ENCODE measurements at regions not wholly inside any gene's neighbourhood (a gene's known extent, or its start where the extent isn't known, plus 50 kb on each side); places are given as distances from the start of the nearest gene placed in this dataset.
A peak's percentile ranks its signal among the peaks of the same experiment; 100 is the strongest.
"Not testable (repeated sequence)": the region's sequence is repeated elsewhere in the genome, so short reads cannot be mapped to it uniquely, and the experiment has no call there.

DNA sequence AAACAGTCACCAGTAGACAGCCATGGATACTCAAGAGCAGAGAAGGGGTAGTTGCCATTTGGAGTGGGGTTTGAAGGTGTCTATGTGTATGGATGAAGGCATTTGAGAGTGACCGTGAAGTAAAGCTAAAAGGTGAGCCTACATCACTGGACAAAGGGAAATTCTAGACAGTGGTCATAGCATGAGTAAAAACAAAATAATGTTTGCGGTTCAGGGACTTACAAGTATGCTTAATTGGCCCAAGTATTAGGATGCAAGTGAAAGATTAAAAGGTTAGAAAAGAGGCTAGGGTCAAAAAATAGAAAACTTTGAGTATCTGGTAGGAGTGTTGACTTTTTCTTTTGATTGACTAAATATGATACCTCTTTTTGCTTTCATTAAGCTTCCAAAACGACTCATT is 238.1 kb upstream of the SLC8A1 start:
- peaks cover 0 to 18% (median 9%) of the 10 kb centered on the region in 4 donors for H3K4me1 ChIP-seq
- H3K27me3 ChIP-seq: no peaks in the 10 kb centered on the region
- H3K27ac ChIP-seq: peak overlapping the region in 3 of 4 donors; percentile 2 to 47 (median 36)
- no peaks in the 10 kb centered on the region for H3K36me3 ChIP-seq
- 72 to 87% methylated on average over 3 of the region's 3 CpGs for WGBS, 2 donors
- TF ChIP-seq EP300 (IDR thresholded peaks at IDR 0.05) (no peak), POLR2AphosphoS5 (IDR thresholded peaks at IDR 0.05) (no peak), POLR2A (IDR thresholded peaks at IDR 0.05) (no peak)
- TF ChIP-seq, protein P1, sequence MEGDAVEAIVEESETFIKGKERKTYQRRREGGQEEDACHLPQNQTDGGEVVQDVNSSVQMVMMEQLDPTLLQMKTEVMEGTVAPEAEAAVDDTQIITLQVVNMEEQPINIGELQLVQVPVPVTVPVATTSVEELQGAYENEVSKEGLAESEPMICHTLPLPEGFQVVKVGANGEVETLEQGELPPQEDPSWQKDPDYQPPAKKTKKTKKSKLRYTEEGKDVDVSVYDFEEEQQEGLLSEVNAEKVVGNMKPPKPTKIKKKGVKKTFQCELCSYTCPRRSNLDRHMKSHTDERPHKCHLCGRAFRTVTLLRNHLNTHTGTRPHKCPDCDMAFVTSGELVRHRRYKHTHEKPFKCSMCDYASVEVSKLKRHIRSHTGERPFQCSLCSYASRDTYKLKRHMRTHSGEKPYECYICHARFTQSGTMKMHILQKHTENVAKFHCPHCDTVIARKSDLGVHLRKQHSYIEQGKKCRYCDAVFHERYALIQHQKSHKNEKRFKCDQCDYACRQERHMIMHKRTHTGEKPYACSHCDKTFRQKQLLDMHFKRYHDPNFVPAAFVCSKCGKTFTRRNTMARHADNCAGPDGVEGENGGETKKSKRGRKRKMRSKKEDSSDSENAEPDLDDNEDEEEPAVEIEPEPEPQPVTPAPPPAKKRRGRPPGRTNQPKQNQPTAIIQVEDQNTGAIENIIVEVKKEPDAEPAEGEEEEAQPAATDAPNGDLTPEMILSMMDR (IDR thresholded peaks at IDR 0.05): no peak
- DNase-seq: no peak
- no peak overlapping the region for H3K4me3 ChIP-seq
- intact Hi-C loops (cut with DNase I): no loop called here
- H3K9me3 ChIP-seq: no peaks in the 10 kb centered on the region

DNA sequence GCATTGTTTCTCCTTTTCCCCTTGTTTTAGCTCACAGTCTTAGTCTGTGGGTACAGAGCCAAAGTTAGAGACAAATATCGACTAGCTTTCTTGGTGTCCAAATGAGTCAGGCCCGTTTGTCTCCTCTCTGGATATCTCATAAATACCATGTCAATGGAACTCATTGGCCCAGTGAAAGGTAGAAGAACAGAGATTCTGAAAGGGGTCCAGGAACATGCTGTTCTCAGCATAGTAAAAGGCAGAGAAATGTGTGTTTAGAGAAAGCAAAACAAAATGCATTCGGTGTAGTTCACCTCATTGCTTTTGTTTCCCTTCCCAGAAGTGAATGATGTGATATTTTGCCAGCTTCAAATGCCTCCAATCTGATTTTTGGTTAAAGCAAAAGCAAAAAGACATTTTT is 238.6 kb upstream of the SLC8A1 start:
- H3K27me3 ChIP-seq: no peaks in the 10 kb centered on the region
- no peak overlapping the region for H3K4me3 ChIP-seq
- H3K9me3 ChIP-seq: no peaks in the 10 kb centered on the region
- H3K27ac ChIP-seq: peak overlapping the region in 3 of 4 donors; percentile 2 to 47 (median 36)
- WGBS, 2 donors: 80 to 89% methylated on average over 3 of the region's 3 CpGs
- H3K36me3 ChIP-seq: no peaks in the 10 kb centered on the region
- intact Hi-C loops (cut with DNase I): no loop called here
- peaks cover 0 to 18% (median 9%) of the 10 kb centered on the region in 4 donors for H3K4me1 ChIP-seq
- no peak for DNase-seq
- TF ChIP-seq EP300 (IDR thresholded peaks at IDR 0.05) (peak in 1 of 4 donors; percentile 32), POLR2AphosphoS5 (IDR thresholded peaks at IDR 0.05) (peak in 1 of 4 donors; percentile 55), POLR2A (IDR thresholded peaks at IDR 0.05) (no peak)
- TF ChIP-seq, protein P1 (IDR thresholded peaks at IDR 0.05): no peak

DNA sequence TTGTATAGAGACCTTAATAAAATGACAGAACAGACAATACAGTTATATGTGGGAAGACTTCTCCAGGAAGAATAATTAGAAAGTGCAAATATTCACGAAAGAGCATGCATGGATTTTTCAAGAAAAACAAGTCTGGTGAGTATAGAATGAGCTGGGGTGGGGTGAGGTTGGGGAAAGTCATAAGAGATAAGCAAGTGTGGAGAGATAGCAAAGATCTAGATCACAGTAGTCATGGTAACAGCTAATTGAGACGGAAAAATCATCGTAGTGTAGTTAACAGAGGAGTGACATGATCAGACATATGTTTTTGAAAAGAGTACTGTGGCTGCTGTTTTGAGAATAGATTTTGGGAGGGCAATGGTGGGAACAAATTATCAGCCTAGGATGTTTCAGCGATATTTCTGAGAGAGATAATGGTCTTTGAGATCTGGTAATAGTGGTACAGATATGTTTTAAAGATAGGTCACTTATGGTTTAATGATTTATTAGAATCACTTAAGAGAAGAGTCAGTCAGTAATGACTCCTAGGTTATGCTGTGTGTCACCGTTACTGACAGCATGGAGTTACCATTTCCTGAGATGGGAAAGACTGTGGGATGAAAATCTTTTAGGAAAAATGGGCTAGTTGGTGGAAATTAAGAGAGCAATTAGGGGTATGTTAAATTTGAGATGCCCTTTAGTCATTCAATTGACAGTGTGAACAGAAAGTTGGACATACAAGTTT is 248.5 kb upstream of the SLC8A1 start:
- intact Hi-C loops (cut with DNase I): no loop called here
- peaks cover 0 to 12% (median 0%) of the 10 kb centered on the region in 4 donors for H3K4me1 ChIP-seq
- H3K27me3 ChIP-seq: no peaks in the 10 kb centered on the region
- no peaks in the 10 kb centered on the region for H3K36me3 ChIP-seq
- WGBS, 2 donors: 43 to 57% methylated on average over 5 of the region's 5 CpGs
- no peaks in the 10 kb centered on the region for H3K9me3 ChIP-seq
- TF ChIP-seq POLR2AphosphoS5 (IDR thresholded peaks at IDR 0.05): no peak
- no peak for TF ChIP-seq POLR2A (IDR thresholded peaks at IDR 0.05)
- TF ChIP-seq, protein P1 (IDR thresholded peaks at IDR 0.05): no peak
- no peak for TF ChIP-seq EP300 (IDR thresholded peaks at IDR 0.05)
- no peak overlapping the region for H3K4me3 ChIP-seq
- no peak for DNase-seq
- no peak overlapping the region for H3K27ac ChIP-seq

DNA sequence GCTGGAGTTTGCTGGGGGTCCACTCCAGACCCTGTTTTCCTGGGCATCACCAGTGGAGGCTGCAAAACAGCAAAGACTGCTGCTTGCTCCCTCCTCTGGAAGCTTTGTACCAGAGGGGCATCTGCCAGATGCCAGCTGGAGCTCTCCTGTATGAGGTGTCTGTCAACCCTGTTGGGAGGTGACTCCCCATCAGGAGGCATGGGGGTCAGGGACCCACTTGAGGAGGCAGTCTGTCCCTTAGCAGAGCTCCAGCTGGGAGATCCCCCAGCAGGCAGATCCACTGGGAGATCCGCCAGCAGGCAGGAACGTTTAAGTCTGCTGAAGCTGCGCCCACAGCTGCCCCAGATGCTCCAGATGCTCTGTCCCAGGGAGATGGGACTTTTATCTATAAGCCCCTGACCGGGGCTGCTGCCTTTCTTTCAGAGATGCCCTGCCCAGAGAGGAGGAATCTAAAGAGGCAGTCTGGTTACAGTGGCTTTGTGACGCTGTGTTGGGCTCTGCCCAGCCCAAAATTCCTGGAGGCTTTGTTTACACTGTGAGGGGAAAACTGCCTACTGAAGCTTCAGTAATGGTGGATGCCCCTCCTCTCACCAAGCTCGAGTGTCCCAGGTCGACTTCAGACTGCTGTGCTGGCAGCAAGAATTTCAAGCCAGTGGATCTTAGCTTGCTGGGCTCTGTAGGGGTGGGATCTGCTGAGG is 260.5 kb upstream of the SLC8A1 start:
- intact Hi-C loops (cut with DNase I); H3K4me1 ChIP-seq; H3K27ac ChIP-seq; H3K4me3 ChIP-seq; H3K36me3 ChIP-seq; H3K9me3 ChIP-seq; H3K27me3 ChIP-seq; DNase-seq: not testable (repeated sequence)
- 41 to 63% methylated on average over 7 of the region's 7 CpGs for WGBS, 2 donors

DNA sequence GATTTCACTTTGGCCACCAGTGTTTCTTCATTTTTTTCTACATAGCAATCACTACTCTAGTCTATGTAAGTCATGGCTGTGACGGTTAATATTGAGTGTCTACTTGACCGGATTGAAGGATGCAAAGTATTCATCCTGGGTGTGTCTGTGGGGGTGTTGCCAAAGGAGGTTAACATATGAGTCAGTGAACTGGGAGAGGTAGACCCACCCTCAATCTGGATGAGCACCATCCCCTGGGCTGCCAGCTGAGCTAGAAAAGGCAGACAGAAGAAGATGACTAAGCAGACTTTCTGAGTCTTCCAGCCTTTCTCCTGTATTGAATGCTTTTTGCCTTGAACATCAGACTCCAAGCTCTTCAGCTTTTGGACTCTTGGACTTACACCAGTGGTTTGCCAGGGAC is 265.0 kb upstream of the SLC8A1 start:
- intact Hi-C loops (cut with DNase I): no loop called here
- Histone ChIP-seq H3K36me3 (no peaks in the 10 kb centered on the region), H3K27ac (no peak overlapping the region), H3K4me1 (peaks cover 0 to 18% (median 8%) of the 10 kb centered on the region in 4 donors), H3K4me3 (no peak overlapping the region), H3K9me3 (no peaks in the 10 kb centered on the region), H3K27me3 (no peaks in the 10 kb centered on the region)
- no peak for DNase-seq
- TF ChIP-seq, protein P1 (IDR thresholded peaks at IDR 0.05): no peak
- no peak for TF ChIP-seq POLR2AphosphoS5 (IDR thresholded peaks at IDR 0.05)
- WGBS, 2 donors: 83 to 86% methylated on average over 2 of the region's 2 CpGs

Data from sigmoid colon (tissue), 6 donors.